Stomach (tissue), 4 donors: ENCODE measurements at regions not wholly inside any gene's neighbourhood (a gene's known extent, or its start where the extent isn't known, plus 50 kb on each side); places are given as distances from the start of the nearest gene placed in this dataset.

Source experiments
- CTCF ChIP-seq, 7 experiments: fragments of 450-650 bp in 4 of 7; fragments of 200-600 bp in 3 of 7; sonication (generic) in 3 of 7; IDR thresholded peaks; one replicate each; pipeline ENCODE4 v1.5.1; 2016 to 2019; ENCODE audit warnings: antibody characterized with exemption in 7 of 7, control low read depth in 2 of 7, mild to moderate bottlenecking in 1 of 7
- EP300 ChIP-seq: sonication (generic); formaldehyde crosslinking; IDR thresholded peaks from one replicate; pipeline ENCODE4 v1.6.1; 2017; ENCODE audit warnings: antibody characterized with exemption

GRCh38 chr6:164049517-164049988 lies 635.0 kb downstream of the QKI start:
- TF ChIP-seq CTCF (IDR thresholded peaks at IDR 0.05) = no peak
- no peak for TF ChIP-seq EP300
